Hepatocyte (in vitro differentiated cells): ENCODE measurements at regions not wholly inside any gene's neighbourhood (a gene's known extent, or its start where the extent isn't known, plus 50 kb on each side); places are given as distances from the start of the nearest gene placed in this dataset.

Source experiments
- EZH2 ChIP-seq: fragments of 200-600 bp; sonication (generic); IDR thresholded peaks from 2 replicates; pipeline ENCODE4 v1.6.1; 2016; ENCODE audit warnings: antibody characterized with exemption, mild to moderate bottlenecking, borderline replicate concordance
- TF ChIP-seq, protein P1 (sequence below): fragments of 200-600 bp; sonication (generic); IDR thresholded peaks from 2 replicates; pipeline ENCODE4 v1.5.1; 2016; ENCODE audit warnings: antibody characterized with exemption, mild to moderate bottlenecking; ENCODE audit not compliant: poor library complexity

DNA sequence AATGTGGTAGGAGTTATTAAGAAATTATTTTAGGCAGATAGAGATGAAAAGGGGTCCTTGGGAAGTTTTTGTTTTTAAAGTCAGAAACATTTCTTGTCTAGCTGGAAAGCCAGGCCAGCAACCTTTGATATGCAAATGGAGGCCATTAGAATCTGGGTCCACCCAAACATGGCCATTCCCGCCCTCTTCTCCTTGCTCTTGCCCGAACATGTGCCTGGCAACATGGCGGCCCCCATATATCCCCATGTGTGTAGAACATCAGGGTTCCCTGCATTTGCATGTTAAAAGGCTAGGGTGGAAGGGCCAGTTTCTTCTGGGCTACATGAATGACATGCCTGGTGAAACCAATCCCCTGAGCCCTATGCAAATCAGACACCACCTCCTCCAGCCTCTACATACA is 80.7 kb upstream of the PLAC8 start:
- TF ChIP-seq, protein P1, sequence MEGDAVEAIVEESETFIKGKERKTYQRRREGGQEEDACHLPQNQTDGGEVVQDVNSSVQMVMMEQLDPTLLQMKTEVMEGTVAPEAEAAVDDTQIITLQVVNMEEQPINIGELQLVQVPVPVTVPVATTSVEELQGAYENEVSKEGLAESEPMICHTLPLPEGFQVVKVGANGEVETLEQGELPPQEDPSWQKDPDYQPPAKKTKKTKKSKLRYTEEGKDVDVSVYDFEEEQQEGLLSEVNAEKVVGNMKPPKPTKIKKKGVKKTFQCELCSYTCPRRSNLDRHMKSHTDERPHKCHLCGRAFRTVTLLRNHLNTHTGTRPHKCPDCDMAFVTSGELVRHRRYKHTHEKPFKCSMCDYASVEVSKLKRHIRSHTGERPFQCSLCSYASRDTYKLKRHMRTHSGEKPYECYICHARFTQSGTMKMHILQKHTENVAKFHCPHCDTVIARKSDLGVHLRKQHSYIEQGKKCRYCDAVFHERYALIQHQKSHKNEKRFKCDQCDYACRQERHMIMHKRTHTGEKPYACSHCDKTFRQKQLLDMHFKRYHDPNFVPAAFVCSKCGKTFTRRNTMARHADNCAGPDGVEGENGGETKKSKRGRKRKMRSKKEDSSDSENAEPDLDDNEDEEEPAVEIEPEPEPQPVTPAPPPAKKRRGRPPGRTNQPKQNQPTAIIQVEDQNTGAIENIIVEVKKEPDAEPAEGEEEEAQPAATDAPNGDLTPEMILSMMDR: no peak
- no peak for TF ChIP-seq EZH2
